GM18870 (cell line): ENCODE measurements at regions not wholly inside any gene's neighbourhood (a gene's known extent, or its start where the extent isn't known, plus 50 kb on each side); places are given as distances from the start of the nearest gene placed in this dataset.

Source experiments
- ATAC-seq: cut with Tn5 transposase; IDR thresholded peaks from one replicate; pipeline ENCODE4 v1.9.1; 2021; ENCODE audit warnings: moderate library complexity; ENCODE audit not compliant: unreplicated experiment

DNA sequence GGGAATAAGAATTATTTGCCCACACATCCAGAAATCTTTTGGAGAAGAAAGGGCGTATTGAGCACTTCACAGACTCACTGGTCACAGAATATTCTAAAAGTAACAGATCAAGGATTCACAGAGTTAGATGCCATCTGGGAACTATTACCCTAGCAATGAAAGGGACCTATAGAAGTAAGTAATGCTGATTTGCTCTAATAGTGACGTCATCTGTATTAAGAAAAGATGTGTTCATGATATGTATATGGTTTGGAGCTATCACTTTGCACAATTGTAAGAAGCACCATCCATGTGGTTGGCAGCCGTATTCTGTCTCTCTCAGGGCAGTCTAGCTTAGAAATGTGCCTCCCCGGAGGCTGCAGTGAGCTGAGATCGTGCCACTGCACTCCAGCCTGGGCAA, 52.8 kb upstream of the SV2C start:
- no peak for ATAC-seq

DNA sequence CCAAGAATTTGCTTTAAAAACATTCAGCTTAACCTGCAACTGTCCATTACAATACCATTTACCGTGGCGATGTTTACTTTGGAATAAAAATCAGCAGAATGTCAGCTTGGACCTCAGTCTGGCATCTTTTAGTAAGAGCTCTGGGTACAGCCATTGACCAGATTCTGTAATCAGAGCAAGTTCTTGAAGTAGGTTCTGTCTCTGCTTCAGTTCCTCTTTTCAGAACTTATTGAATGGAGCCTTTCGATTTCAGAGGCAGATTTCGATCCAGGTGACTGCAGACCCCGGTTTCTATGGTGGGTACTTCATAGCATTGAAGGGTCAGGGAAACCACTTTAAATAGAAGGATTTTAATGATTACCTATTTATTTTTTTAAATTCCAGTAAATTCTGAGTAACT, 53.4 kb upstream of the SV2C start:
- no peak for ATAC-seq

DNA sequence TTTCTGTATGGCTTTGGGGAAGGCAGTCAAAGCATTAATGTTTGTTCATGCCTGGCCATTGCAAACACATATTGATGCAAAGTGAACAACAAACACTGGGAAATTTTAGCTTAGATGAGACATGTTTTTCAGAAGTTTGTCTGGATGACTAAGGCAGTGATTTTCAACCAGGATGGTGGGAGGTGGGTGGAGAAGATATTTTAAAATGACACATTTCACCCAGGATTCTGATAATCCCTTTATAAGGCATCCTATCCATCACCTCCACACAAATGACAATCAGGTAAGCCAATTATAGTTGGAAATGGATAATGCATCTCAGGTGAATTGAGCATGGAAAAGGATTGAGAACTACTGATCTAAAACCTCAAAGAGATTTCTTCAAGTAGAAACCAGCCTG, 57.4 kb upstream of the SV2C start:
- no peak for ATAC-seq

DNA sequence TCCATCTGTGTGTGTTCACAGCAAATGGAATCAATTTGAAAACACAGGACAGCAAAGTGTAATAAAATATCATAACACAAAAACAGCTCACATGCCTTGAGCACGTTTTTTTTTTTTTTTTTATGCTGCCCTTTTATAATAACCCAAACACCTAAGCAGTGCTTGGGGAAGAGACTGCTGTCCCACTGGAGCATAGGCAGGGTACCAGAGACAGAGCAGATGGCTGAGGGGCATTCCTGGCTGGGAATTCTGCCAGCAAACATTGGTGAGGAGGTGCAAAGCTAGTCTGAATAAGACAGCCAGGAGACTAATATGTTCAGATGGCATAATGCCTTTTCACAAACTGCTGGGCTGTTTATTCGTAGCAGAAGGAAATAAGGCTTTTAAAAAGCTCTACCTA, 58.1 kb upstream of the SV2C start:
- no peak for ATAC-seq

DNA sequence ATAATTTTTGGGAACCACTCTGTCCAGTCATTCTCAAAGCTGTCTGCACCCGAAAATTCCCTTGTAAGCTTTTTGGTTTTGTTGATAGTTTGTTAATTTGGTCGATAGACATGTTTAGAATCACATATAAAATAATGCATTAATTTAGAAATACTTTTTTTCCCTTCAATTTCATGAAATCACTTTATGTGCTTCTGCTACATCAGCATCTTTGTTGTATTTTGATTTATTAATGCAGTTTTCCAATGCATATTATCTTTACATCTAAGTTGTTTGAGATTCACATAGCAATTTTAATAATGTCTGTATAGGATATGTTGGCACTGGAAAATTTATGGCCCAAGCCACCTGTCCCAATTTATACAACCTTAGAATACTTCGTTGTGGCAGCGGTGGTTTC, 60.6 kb upstream of the SV2C start:
- no peak for ATAC-seq

DNA sequence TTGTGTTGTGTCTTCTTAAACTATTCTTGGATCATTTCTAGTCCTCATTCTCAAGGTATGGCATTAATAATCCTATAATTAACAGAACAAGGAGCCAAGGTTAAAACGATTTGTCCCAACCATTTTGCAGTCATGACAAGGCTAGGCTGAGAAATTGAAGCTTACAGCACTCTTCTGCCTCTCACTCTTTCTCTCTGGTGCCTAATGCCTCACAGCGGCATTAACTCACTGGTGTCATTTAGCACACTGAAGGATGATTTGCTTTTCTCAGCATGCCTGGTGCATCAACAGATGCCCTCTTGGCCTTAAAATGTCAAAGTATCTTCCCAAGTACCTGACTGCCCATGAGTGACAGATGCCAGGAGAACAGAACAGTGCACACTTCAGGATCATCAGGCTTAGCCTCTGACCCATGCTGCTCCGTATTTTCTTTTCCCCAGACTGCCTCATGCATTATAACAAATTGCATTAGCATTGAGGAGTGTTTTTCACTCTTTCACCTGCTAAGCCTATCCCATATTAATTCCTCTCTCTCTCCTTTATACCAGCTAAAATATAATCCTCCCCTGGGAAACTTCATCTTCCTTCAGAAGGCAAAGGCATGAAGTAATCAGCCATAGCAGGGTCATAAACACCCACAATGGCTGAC, 61.1 kb upstream of the SV2C start:
- no peak for ATAC-seq

DNA sequence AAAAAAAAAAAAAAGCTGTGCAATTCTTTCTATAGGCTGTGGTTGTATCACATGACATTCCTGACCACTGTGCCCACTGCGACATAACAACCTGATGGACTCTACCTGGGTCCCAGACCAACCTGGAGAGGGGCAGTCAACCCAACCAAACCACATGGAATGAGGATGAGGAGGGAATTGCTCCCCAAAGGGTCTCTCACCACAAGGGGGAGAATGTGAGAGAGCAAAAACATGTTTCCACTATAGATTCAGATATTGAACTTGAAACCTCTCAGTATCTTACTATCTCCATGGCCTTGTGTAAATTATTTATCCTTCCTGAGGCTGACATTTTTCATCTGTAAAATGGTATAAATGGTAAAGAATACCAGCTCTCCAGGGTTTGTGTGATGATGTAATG, 66.9 kb upstream of the SV2C start:
- no peak for ATAC-seq

DNA sequence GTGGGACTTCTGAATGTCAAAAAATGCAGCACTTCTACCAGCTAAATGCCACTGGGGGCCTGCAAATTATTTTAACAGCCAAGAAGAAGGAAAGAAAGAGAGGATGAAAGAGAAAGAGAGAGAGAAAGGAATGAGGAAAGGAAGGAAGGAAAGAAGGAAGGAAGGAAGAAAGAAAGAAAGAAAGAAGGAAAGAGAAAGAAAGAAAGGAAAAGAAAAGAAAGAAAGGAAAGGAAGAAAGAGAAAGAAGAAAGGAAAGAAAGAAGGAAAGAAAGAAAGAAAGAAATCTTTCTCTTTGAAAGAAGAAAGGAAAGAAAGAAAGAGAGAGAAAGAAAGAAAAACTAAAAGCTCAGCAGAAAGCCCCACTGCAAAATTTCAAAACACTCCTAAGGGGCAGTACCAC, 69.2 kb upstream of the SV2C start:
- no peak for ATAC-seq

DNA sequence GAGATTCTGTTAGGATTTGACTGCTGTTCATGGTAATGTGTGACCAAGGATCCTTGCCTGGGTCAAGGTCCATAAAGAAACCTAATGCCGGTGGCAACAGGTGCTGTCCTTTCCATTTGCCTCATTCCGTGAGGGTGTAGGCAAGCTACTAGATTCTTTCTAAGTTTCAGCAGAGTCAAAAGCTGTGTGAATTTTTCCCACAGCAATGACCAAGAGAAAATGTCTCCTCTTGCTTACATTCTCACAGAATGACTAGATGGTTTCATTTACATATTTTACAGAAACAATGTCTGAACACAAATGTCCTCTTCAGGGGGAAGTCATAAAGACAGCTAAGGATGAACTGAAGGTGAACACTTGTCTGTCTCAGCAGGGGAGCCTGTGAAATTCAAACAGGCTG, 75.3 kb upstream of the SV2C start:
- ATAC-seq = no peak

DNA sequence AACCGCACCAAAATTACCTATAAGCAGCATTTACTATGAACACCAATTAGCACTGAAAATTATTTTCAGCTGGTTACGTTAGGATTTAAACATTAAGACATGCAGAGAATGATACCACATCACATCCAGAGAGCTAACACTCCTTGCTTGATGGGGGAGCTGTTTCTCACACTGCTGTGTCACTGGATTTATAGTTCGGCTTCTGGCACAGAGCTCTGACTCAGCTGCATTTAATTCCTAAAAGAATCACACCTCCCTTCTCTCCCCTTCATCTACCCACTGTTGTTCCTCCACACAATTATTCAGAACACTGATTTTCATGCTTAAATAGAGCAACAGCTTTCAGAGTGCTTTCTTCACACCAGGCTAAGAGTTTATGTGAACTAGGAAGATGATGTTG, 82.6 kb upstream of the SV2C start:
- ATAC-seq = no peak

DNA sequence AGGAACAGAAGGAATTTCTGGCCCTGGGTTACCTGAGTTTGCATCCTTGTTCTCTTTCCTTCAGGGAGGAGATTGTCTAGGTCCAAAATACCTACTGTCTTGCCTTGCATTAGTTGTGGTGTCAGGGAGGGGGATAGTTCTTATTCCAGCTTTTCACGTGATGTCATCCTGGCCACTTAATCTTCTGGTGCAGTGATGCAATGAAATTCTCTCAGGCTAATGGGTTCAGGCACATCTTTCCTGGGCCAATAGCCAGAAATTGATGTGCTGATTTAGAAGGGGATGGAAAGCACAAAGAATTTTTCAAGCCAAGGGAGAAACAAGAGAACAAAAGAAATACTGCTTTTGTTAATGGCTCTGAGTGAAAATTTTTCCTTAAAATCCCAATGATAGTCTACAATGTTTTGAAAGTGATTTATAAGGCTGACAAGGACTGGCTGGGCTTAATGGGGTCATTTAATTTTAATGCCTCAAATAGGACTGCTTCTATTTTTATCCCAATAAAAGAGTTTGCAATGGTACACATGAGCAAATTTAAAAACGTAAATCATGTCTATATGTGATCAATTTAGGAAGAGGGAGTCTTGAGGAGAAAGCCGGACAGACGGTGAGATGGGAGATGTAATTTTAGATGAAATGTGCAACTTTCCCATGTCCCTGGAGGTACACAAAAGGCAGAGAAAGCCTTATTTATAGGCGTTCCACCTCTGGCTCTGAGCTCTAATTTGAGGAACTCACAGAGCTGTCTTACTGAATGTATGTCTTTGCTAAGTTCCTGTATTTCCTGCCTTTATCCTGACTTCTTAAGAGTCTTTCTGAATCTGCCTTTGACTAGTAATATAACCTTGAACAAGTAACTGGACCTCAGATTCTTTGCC, 89.3 kb upstream of the SV2C start:
- no peak for ATAC-seq

DNA sequence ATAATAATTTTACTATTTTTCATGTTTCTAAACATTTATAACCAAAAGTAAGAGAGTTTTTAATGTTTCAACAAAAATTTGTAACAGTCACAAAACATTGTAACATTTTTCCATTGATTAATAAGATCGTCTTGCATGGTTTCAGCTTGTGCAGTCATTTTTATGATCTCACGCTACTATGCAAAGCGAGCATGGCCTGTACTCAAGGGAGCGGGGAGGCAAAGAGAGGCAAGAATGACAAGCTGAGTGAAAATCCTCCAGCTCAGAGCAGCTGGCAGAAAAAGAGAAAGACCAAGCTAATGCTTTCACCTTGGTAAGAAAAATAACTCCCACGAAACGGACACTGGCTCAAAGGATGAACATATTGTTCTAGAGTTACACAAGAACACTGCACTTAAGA, 90.0 kb upstream of the SV2C start:
- no peak for ATAC-seq

DNA sequence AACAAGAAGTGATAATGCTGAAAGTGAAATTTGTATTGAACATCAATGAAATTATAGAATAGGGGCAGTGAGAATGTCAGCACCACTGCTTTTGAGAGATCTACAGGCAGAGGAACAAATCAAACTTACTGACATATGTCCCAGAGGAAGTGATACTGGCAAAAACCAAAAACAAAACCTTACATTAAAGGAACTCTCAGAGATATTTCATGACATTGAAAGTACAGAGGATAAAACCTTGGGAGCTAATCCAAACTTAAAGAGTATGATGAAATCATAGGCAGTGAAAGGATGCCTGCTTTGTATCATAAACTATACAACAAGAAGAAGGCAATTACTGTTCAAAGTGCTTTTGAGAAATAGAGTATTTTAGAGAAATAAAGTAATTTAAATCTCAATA, 90.4 kb upstream of the SV2C start:
- no peak for ATAC-seq

DNA sequence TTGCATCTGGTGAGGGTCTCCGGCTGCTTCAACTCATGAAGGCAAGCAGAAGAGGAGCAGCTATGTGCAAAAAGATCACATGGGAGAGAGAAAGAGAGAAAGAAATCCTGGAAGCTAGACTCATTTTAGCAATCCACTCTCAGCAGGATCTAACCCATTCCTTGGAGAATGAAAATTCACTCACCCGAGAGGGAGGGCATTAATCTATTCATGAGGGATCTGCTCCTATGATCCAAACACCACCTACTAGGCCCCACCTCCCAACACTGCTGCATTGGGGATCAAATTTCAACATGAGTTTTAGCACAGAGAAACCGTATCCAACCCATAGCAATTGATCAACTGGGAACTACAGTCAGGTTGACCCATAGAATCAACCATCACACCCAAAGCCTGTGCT, 98.1 kb upstream of the SV2C start:
- ATAC-seq = no peak

DNA sequence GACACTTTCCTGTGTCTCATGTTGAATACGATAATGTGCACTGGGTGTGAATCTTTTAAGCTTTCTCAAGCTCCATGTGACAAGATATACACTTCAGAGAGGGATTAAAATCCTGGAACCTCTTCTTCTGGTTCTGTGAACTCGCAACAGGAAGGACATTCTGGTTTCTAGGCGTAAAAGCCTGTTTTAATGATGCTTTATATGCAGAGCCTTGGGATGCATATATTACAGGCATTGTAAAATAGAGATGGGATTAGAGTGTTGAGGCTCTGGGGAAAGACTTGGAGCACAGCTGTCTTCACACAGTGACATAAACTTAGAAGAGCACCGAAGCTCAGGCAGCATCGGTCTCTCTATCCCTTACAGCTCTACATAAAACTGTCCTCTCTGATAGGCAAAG, 107.7 kb upstream of the SV2C start:
- ATAC-seq = no peak

DNA sequence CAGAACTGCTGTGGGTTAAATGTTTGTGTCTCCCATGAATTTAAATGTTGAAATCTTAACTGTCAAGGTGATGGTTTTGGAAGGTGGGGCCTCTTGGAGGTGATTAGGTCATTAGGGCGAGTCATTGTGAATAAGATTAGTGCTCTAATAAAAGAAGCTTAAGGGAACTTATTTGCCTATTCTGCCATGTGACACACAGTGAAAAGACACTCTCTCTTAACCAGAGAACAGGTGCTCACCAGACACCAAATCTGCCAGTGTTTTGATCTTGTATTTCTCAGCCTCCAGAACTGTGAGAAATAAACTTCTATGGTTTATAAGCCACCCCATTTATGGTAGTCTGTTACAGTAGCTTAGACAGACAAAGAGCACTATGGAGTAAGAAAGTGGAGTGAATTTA, 117.9 kb upstream of the SV2C start:
- ATAC-seq = no peak

DNA sequence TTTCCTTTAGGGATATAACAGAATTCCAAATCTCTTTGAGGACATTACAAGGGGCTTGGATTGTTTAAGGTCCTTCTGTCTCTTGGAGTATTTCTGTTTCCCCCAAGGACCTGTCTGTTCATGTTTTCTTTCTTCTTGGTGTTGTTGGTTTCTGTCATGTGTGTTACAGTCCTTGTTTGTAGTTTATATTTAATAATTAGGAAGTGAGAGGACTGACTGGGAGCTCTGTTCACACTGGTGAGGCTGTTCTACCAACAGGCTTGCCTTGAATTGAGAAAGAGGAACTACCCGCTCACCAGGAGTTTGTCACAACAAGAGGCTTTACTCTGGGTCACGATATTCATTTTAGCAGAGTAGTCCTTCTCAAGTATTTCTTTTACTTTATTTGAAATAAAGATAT, 119.2 kb upstream of the SV2C start:
- ATAC-seq = no peak

DNA sequence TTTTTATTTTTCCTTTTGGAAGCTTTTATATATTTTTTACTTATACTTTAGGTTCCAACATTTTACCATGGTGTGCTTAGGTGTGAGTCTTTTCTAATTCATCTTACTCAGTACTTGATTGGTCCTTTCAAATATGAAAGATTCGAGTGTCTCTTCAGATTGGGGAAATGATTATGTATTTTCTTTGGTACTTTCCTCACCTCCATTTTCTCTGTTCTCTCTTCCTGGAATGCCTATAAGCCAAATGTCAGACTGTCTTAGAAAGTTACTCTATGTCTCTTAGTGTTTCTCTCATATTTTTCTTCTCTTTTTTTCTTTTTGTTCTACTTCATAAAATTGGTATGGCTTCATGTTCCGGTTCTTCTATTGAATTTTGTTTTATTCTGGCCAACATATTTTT, 119.6 kb upstream of the SV2C start:
- no peak for ATAC-seq

DNA sequence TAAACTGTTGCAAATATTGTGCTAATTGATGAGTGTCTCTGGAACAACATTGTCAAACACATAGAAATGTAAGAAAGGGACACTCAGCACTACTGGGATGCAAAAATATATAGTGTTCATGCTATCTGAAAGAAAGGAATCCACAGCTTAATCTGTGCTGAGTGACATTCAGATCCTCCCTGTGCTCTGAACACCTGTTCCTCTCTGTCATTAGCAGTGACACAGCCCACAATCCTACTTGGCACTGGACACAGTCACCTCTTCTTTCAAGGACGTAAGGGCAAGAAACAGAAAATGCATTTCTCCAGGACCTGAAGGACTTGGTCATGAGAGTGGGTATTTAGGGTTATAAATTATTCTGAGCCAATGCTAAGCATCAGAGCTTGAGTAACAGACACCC, 121.4 kb upstream of the SV2C start:
- ATAC-seq = no peak

DNA sequence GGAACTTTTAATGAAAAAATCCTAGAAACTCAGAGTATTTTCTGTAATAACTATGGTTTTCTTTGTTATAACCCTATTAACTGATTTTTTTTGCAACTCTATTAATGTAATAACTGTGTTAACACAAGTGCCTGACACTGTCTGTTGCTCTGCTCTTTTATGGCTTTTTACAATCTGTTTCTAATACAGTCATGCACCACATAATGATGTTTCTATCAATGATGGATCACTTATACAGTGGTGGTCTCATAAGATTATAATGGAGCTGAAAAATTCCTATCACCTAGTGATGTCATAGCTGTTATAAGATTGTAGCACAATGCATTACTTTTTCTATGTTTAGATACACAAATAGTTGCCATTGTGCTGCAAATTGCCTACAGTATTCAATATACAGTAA, 123.1 kb upstream of the SV2C start:
- ATAC-seq = no peak

DNA sequence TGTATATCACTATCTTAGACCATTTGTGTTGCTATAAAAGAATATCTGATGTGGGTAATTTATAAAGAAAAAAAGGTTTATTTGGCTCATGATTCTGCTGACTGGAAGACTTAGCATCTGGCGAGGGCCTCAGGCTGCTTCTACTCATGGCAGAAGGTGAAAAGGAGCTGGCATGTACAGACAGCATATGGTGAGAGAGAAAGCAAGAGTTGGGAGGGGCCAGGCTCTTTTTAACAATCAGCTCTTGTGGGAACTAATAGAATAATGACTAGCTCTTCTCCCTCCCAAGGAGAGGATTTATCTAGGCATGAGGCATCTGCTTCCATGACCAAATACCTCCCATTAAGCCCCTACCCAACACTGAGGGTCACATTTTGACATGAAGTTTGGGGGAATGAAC, 130.2 kb upstream of the SV2C start:
- no peak for ATAC-seq

DNA sequence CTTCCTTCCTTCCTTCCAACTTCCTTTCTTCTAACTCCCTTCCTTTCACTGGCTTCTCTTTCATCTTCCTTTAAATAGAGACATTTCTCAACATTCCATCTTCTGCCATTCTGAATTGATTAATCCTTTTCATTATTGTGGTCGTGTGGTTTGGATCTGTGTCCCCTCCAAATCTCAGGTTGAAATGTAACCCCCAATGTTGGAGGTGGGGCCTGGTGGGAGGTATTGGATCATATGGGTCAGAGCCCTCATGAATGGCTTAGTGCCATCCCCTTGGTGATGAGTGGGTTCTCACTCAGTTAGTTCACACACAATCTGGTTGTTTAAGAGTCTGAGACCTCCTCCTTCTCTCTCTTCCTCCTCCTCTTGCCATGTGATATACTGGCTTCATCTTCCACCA, 130.9 kb upstream of the SV2C start:
- no peak for ATAC-seq

DNA sequence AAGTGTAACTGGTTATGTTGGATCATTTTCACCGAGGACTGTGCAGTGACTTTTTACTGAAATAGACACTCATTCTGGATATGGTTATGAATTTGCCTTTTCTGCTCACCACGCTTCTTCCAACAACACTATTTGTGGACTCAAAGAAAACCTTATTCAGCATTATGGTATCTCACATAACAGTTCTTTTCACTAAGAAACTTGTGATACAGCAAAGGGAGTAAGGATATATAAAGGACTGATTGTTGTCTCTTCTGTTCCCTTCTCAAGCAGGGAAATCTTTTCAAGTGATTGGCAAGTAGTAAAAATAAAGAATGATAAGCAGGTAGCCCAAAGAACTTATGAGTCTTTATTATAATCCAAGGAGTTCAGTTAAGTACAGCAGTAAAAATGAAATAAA, 131.5 kb upstream of the SV2C start:
- no peak for ATAC-seq
